ACC112 (cell line): ENCODE measurements at regions not wholly inside any gene's neighbourhood (a gene's known extent, or its start where the extent isn't known, plus 50 kb on each side); places are given as distances from the start of the nearest gene placed in this dataset.
"Not testable (repeated sequence)": the region's sequence is repeated elsewhere in the genome, so short reads cannot be mapped to it uniquely, and the experiment has no call there.

ENCODE experiments used
- H2AFZ ChIP-seq: fragments of 200-600 bp; sonication (generic); one replicate; pipeline ENCODE4 v1.6.0; 2017; ENCODE audit warnings: antibody characterized with exemption, low read length; ENCODE audit not compliant: unreplicated experiment
- H3K27ac ChIP-seq: fragments of 200-600 bp; sonication (generic); 2 replicates; pipeline ENCODE4 v1.5.1; 2014; ENCODE audit warnings: low read depth, mild to moderate bottlenecking, antibody characterized with exemption, low read length, moderate library complexity
- H3K27me3 ChIP-seq: fragments of 200-600 bp; sonication (generic); 2 replicates; pipeline ENCODE4 v1.6.1; 2014; ENCODE audit warnings: mild to moderate bottlenecking, antibody characterized with exemption, low read length, moderate library complexity, mixed read lengths; ENCODE audit not compliant: insufficient read depth
- H3K36me3 ChIP-seq: fragments of 200-600 bp; sonication (generic); 2 replicates; pipeline ENCODE4 v1.6.1; 2016; ENCODE audit warnings: mild to moderate bottlenecking, antibody characterized with exemption, low read length, moderate library complexity, mixed read lengths; ENCODE audit not compliant: insufficient read depth
- H3K4me1 ChIP-seq: fragments of 200-600 bp; sonication (generic); one replicate; pipeline ENCODE4 v1.6.1; 2016; ENCODE audit warnings: low read length, mixed read lengths; ENCODE audit not compliant: insufficient read depth, unreplicated experiment, control insufficient read depth
- H3K4me3 ChIP-seq: fragments of 200-600 bp; sonication (generic); 2 replicates; pipeline ENCODE4 v1.5.1; 2014; ENCODE audit warnings: mild to moderate bottlenecking, low read depth, low read length
- H3K79me2 ChIP-seq: fragments of 200-600 bp; sonication (generic); one replicate; pipeline ENCODE4 v1.6.0; 2016; ENCODE audit warnings: low read length; ENCODE audit not compliant: control insufficient read depth, unreplicated experiment, insufficient read depth

- Histone ChIP-seq H3K27me3 (no peaks in the 10 kb centered on the region), H3K79me2 (no peaks in the 10 kb centered on the region), H3K36me3 (no peaks in the 10 kb centered on the region), H3K27ac (no peak overlapping the region), H2AFZ (no peak overlapping the region), H3K4me1 (no peaks in the 10 kb centered on the region), H3K4me3 (no peak overlapping the region)
Observed at GRCh38 chr4:12924728-12925320, 559.3 kb downstream of the RAB28 start.

- Histone ChIP-seq H3K79me2 (no peaks in the 10 kb centered on the region), H3K27me3 (no peaks in the 10 kb centered on the region), H3K36me3 (no peaks in the 10 kb centered on the region), H3K27ac (no peak overlapping the region), H2AFZ (no peak overlapping the region), H3K4me1 (no peaks in the 10 kb centered on the region), H3K4me3 (no peak overlapping the region)
Observed at GRCh38 chr4:12924253-12924652, 559.9 kb downstream of the RAB28 start.

GRCh38 chr4:12912896-12913418 is 571.2 kb downstream of the RAB28 start:
- Histone ChIP-seq H3K79me2 (no peaks in the 10 kb centered on the region), H2AFZ (no peak overlapping the region), H3K4me3 (no peak overlapping the region), H3K4me1 (no peaks in the 10 kb centered on the region), H3K27ac (no peak overlapping the region), H3K36me3 (no peaks in the 10 kb centered on the region), H3K27me3 (no peaks in the 10 kb centered on the region)

- Histone ChIP-seq H3K36me3 (no peaks in the 10 kb centered on the region), H3K4me3 (no peak overlapping the region), H3K79me2 (no peaks in the 10 kb centered on the region), H3K27ac (no peak overlapping the region), H2AFZ (no peak overlapping the region), H3K4me1 (no peaks in the 10 kb centered on the region), H3K27me3 (no peaks in the 10 kb centered on the region)
Observed at GRCh38 chr4:12911750-12912358, 572.3 kb downstream of the RAB28 start.

GRCh38 chr4:12903640-12904039 is 580.5 kb downstream of the RAB28 start:
- not testable (repeated sequence) for H3K36me3 ChIP-seq, H3K27me3 ChIP-seq, H2AFZ ChIP-seq, H3K4me3 ChIP-seq, H3K4me1 ChIP-seq, H3K27ac ChIP-seq, H3K79me2 ChIP-seq

- Histone ChIP-seq H3K79me2 (no peaks in the 10 kb centered on the region), H3K4me1 (no peaks in the 10 kb centered on the region), H3K27ac (no peak overlapping the region)
Observed at GRCh38 chr4:12902735-12903134, 581.4 kb downstream of the RAB28 start.

GRCh38 chr4:12897954-12898353 is 586.2 kb downstream of the RAB28 start:
- Histone ChIP-seq H3K79me2 (no peaks in the 10 kb centered on the region), H3K27me3 (no peaks in the 10 kb centered on the region), H2AFZ (no peak overlapping the region), H3K4me3 (no peak overlapping the region), H3K27ac (no peak overlapping the region), H3K4me1 (no peaks in the 10 kb centered on the region), H3K36me3 (no peaks in the 10 kb centered on the region)

More at GRCh38 chr4:12902735-12903134, 581.4 kb downstream of the RAB28 start:
- Histone ChIP-seq H2AFZ (no peak overlapping the region), H3K36me3 (no peaks in the 10 kb centered on the region), H3K27me3 (no peaks in the 10 kb centered on the region), H3K4me3 (no peak overlapping the region)

GRCh38 chr4:12894062-12894461 is 590.1 kb downstream of the RAB28 start:
- Histone ChIP-seq H2AFZ (no peak overlapping the region), H3K36me3 (no peaks in the 10 kb centered on the region), H3K4me3 (no peak overlapping the region), H3K4me1 (no peaks in the 10 kb centered on the region), H3K79me2 (no peaks in the 10 kb centered on the region), H3K27me3 (no peaks in the 10 kb centered on the region), H3K27ac (no peak overlapping the region)

GRCh38 chr4:12889054-12889453 is 595.1 kb downstream of the RAB28 start:
- no peak overlapping the region for H2AFZ ChIP-seq
- H3K4me3 ChIP-seq = no peak overlapping the region
- H3K36me3 ChIP-seq = no peaks in the 10 kb centered on the region
- H3K4me1 ChIP-seq = no peaks in the 10 kb centered on the region
- no peak overlapping the region for H3K27ac ChIP-seq
- H3K79me2 ChIP-seq = no peaks in the 10 kb centered on the region
- H3K27me3 ChIP-seq = no peaks in the 10 kb centered on the region

- Histone ChIP-seq H2AFZ (no peak overlapping the region), H3K27me3 (no peaks in the 10 kb centered on the region), H3K79me2 (no peaks in the 10 kb centered on the region), H3K27ac (no peak overlapping the region), H3K4me3 (no peak overlapping the region), H3K36me3 (no peaks in the 10 kb centered on the region), H3K4me1 (no peaks in the 10 kb centered on the region)
Observed at GRCh38 chr4:12884846-12885796, 599.0 kb downstream of the RAB28 start.
